GM12891 (cell line): ENCODE measurements at regions not wholly inside any gene's neighbourhood (a gene's known extent, or its start where the extent isn't known, plus 50 kb on each side); places are given as distances from the start of the nearest gene placed in this dataset.

Source experiments
- POLR2A ChIP-seq: IDR thresholded peaks from 2 replicates; pipeline ENCODE4 v1.6.1; 2011; ENCODE audit warnings: low read depth, low read length, control low read depth
- POLR2AphosphoS5 ChIP-seq: IDR thresholded peaks from 2 replicates; pipeline ENCODE4 v1.6.1; 2011; ENCODE audit warnings: low read depth, low read length, control low read depth
- SPI1 ChIP-seq: IDR thresholded peaks from 2 replicates; pipeline ENCODE4 v1.6.1; 2011; ENCODE audit warnings: low read depth, low read length, control low read depth
- TAF1 ChIP-seq: IDR thresholded peaks from 2 replicates; pipeline ENCODE4 v1.6.1; 2011; ENCODE audit warnings: low read depth, low read length, control low read depth

DNA sequence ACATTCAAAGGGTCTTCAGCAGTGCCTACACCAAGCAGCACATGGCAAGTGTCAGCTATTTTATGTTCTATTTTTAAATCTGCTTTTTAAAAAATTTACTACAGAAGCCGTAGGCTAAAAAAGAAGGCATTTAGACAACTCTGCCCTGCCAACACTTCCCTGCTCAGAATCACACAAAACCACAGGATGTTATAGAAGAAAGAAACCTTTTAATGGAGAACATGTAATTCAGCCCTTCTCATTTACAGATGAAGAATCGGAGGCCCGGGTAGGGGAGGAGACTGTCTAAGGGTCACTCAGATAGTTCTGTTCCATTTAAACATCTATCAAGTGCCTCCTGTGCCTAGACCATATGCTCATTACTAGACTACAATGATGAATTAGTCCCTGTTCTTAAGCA is 171.8 kb upstream of the NTF3 start:
- TF ChIP-seq TAF1 (no peak), POLR2AphosphoS5 (no peak), POLR2A (no peak), SPI1 (no peak)
